Epithelial cell of proximal tubule (primary cell): ENCODE measurements at regions not wholly inside any gene's neighbourhood (a gene's known extent, or its start where the extent isn't known, plus 50 kb on each side); places are given as distances from the start of the nearest gene placed in this dataset.

Experiments
- DNase-seq: peaks from one replicate; pipeline ENCODE4 v3.0.0-alpha.2; 2011; ENCODE audit warnings: low read depth
- H3K4me3 ChIP-seq: 2 replicates; pipeline ENCODE4 v1.5.1; 2011; ENCODE audit warnings: low read depth, mild to moderate bottlenecking, low read length
- CTCF ChIP-seq: conservative IDR thresholded peaks from 2 replicates; pipeline ENCODE4 v1.5.1; 2012; ENCODE audit warnings: low read depth, mild to moderate bottlenecking, low read length

DNA sequence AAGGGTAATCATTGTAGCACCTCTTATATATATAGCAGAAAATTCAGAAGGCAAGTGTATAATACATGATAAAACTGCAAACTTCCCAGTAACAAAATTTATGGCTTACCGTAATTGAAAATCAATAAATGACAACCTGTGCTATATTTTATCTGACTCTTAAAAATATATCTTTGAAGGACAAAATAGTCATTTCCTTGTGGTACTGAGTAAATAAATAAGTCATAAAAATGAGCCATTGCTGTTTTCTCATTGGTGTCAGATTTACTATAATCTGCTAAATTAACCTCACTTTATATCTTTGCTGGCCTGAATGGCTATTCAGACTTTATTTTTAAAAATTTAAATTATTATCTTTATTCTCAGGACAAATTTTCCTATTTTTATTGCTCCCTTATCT is 1319.1 kb upstream of the SPRY2 start:
- no peak for TF ChIP-seq CTCF

DNA sequence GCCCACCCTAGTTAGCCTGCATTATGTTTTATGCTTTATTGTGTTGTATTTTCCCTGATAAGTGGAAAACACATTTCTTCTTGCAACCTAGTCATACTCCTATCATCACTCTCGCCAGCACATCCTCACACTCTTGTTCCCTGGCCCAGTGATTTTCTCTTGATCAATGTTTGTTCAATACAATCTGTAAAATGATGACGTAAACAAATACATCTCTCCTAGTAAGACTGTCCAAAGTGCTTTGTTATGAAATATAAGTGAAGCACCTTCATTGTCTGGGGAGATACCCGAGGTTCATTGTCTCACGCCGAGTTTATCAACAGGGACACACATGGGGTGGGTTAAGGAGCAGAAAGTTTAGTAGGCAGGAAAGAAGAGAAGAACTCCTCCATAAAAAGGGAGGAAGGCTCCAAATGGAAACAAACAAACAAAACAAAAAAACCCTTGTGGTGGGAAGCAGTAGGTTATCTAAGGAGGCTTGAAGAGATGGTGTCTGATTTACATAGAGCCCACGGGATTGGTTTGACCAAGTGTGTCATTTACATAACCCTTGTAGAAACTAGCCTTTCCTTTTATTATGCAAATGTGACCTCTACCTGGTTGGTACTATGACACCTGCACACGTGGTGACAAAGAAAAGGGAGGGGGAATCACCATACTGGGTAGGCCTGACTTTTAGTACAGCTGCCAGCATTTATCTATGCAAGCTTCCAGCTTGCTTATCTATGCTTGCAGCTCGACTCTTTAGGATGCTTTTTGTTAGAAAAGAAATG is 1317.9 kb upstream of the SPRY2 start:
- no peak for TF ChIP-seq CTCF
- no peak overlapping the region for H3K4me3 ChIP-seq
- DNase-seq: no peak

More for the DNA sequence above, 1319.1 kb upstream of the SPRY2 start:
- no peak for DNase-seq
- H3K4me3 ChIP-seq: no peak overlapping the region

DNA sequence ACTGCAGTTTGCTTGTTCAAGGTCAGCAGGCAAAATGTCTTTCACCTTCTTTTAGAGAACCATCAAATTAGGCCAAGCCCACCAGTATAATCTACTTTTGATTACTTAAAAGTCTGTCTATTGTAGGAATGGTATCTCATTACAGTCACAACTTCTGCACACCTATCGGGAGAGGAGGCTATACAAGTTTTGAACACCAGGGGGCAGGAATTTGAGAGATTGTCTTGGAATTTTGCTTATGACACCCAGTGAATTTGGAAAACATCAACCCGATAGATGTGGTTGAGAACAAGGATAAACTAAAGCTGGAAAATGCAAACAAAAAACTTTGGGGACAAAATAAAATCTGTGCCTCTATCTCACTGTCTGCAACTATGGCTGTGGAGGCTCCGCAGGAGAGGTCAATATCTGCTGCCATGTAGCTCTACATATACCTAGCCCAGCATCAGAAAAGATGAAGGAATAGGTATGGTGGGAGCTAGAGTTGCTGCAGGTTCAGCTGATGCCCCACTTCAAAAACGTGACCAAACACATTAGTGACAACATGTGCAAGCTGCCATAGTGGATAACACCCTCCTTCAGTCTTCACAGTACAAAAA is 1299.2 kb upstream of the SPRY2 start:
- H3K4me3 ChIP-seq: no peak overlapping the region
- no peak for DNase-seq
- peak; percentile 82 for TF ChIP-seq CTCF

DNA sequence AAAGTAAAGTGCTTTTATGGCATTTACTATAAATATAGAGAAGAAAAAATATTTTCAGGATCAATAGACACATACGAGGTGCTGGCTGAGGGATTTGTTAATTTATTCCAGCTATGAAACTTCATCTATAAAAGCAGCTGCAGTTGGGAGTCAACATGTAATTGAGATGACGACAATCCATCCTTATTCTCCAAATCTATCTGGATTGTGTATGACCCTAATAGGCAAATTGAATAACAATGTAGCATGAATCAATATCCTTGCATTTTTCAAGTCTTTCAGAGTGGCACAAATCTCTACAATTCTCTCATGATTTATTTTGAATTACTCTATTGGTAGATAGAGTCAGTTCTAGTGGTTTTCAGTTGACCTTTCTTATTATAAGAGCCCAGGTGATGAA is 1296.5 kb upstream of the SPRY2 start:
- no peak overlapping the region for H3K4me3 ChIP-seq
- no peak for TF ChIP-seq CTCF
- no peak for DNase-seq

GRCh38 chr13:81636120-81636519 is 1295.2 kb upstream of the SPRY2 start:
- no peak for TF ChIP-seq CTCF
- no peak for DNase-seq
- H3K4me3 ChIP-seq: no peak overlapping the region

DNA sequence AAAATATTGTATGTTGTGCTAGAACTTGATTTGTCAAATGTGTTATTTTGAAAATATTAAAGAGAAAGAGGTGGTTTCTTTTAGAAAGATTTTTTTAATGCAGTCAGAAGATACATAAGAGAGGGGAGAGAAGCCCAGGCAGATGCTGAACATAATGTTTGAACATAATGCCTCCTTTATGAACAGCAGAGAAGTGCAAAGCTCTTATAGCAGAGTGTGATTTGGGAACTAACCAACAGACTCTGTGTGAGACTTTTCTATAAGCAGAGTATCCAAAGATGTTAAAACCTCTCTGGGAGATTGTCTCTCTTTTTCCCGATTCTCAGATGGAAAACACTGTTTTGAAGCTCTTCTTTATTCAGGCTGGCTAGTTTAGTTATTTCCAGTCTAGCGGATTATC is 1274.1 kb upstream of the SPRY2 start:
- TF ChIP-seq CTCF: no peak
- no peak overlapping the region for H3K4me3 ChIP-seq
- DNase-seq: no peak

- peak; percentile 46 for TF ChIP-seq CTCF
- no peak overlapping the region for H3K4me3 ChIP-seq
- DNase-seq: no peak
These were observed 1269.7 kb upstream of the SPRY2 start for GRCh38 chr13:81610644-81611043.
